Type B pancreatic cell (in vitro differentiated cells): ENCODE measurements at regions not wholly inside any gene's neighbourhood (a gene's known extent, or its start where the extent isn't known, plus 50 kb on each side); places are given as distances from the start of the nearest gene placed in this dataset.

Experiments used
- DNase-seq: peaks from one replicate; pipeline ENCODE4 v3.0.0; 2021; ENCODE audit warnings: mixed read lengths; ENCODE audit not compliant: unreplicated experiment; ENCODE audit errors: extremely low spot score
- H3K27ac Mint-ChIP-seq: 2 replicates; pipeline ENCODE4 v1.8.0; 2021; ENCODE audit warnings: mild to moderate bottlenecking, mixed read lengths
- H3K27me3 Mint-ChIP-seq: 2 replicates; pipeline ENCODE4 v1.8.0; 2021; ENCODE audit warnings: mixed read lengths
- H3K36me3 Mint-ChIP-seq: 2 replicates; pipeline ENCODE4 v1.8.0; 2021; ENCODE audit warnings: mixed read lengths
- H3K4me1 Mint-ChIP-seq: one replicate; pipeline ENCODE4 v1.8.0; 2021; ENCODE audit warnings: mixed read lengths; ENCODE audit not compliant: unreplicated experiment
- H3K4me3 Mint-ChIP-seq: 2 replicates; pipeline ENCODE4 v1.8.0; 2021; ENCODE audit warnings: mild to moderate bottlenecking, mixed read lengths
- H3K9me3 Mint-ChIP-seq: 2 replicates; pipeline ENCODE4 v1.8.0; 2021; ENCODE audit warnings: mixed read lengths
- CTCF ChIP-seq: fragments of 200-600 bp; sonication (generic); conservative IDR thresholded peaks from 2 replicates; pipeline ENCODE4 v1.5.0; 2021; ENCODE audit warnings: antibody characterized with exemption, mild to moderate bottlenecking

GRCh38 chr1:215487466-215487865 is 79.6 kb upstream of the KCTD3 start:
- Mint-ChIP-seq H3K27me3 (peaks cover 4% of the 10 kb centered on the region), H3K4me3 (no peak overlapping the region), H3K9me3 (peaks cover 13% of the 10 kb centered on the region), H3K4me1 (peaks cover 11% of the 10 kb centered on the region), H3K36me3 (no peaks in the 10 kb centered on the region), H3K27ac (no peak overlapping the region)
- DNase-seq = no peak
- no peak for TF ChIP-seq CTCF

DNA sequence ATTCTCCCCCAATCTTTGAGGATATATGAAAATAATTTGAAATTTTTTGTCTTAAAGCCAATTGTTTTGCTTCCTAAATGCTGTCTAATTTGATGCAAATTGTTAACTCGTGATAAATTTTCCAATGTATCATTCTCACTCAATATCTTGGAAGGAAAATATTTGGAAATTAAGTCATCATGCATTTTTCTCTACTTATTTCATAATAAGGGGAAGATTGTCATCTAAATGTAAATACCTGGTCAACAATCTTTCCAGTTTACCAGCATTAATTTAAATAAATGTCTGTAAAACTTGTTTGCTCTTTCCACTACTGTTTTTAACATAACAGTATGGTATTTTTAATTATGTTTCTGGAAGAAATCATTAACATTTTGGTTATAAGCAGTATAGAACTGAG is 78.3 kb upstream of the KCTD3 start:
- Mint-ChIP-seq H3K36me3 (no peaks in the 10 kb centered on the region), H3K27me3 (peaks cover 4% of the 10 kb centered on the region), H3K4me1 (peaks cover 11% of the 10 kb centered on the region), H3K4me3 (no peak overlapping the region), H3K27ac (no peak overlapping the region), H3K9me3 (peaks cover 19% of the 10 kb centered on the region)
- TF ChIP-seq CTCF = no peak
- DNase-seq = no peak

DNA sequence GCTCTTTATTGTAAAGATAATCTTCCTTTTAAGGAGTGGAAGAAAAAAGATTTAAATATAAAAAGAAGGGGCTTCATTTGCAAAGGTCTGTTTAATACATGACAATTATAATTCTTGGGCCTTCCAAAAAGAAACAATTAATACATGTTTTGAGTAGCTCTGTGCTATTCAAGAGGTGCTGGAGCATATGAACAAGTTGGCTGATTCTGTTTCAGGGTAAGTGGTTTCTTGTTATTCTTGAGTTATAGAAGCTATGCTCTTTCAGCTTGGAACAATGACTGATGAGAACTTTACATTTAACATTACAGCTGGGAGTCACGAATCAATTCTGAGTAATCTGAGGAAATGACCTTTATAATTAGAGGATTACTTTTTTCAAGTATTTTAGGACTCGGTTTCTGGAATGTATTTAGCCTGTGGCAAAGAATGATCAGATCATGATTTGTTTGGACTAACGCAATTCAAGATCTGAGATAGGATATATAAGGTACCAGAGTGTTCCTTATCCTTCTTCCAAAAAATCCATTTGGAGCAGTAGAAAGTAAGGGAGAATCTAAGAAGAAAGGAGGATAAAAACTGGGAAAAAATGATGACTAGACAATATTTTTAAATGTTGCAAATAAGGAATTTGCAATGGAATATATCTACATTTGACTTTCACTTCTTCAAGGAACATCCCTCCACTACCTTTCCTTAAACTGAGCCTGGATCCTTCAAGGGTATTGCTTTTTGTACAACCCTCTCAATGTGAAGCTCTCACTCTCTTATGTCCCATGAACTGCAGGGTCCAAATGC is 77.1 kb upstream of the KCTD3 start:
- peaks cover 19% of the 10 kb centered on the region for H3K9me3 Mint-ChIP-seq
- no peak overlapping the region for H3K27ac Mint-ChIP-seq
- no peak for DNase-seq
- no peak for TF ChIP-seq CTCF
- no peaks in the 10 kb centered on the region for H3K36me3 Mint-ChIP-seq
- H3K27me3 Mint-ChIP-seq = peaks cover 4% of the 10 kb centered on the region
- no peak overlapping the region for H3K4me3 Mint-ChIP-seq
- H3K4me1 Mint-ChIP-seq = peaks cover 4% of the 10 kb centered on the region

DNA sequence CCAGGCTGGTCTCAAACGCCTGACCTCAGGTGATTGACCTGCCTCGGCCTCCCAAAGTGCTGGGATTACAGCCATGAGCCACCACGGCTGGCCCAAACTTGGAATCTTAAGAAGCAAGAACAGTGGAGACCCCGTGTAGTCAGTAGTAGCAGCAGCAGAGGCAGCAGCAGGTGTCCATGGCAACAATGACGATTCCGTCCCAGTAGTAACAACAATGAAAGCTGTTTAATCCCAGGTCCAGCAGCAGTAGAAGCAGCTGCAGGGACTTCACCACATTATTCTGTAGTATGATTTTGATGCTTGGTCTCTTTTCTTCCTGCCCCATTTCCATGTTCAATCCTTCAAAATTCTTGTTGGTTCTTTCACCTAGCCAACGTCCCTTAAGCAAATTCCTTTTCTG is 69.6 kb upstream of the KCTD3 start:
- DNase-seq = no peak
- Mint-ChIP-seq H3K4me3 (no peak overlapping the region), H3K36me3 (no peaks in the 10 kb centered on the region), H3K4me1 (no peaks in the 10 kb centered on the region), H3K9me3 (peaks cover 6% of the 10 kb centered on the region), H3K27ac (no peak overlapping the region), H3K27me3 (no peaks in the 10 kb centered on the region)
- no peak for TF ChIP-seq CTCF

DNA sequence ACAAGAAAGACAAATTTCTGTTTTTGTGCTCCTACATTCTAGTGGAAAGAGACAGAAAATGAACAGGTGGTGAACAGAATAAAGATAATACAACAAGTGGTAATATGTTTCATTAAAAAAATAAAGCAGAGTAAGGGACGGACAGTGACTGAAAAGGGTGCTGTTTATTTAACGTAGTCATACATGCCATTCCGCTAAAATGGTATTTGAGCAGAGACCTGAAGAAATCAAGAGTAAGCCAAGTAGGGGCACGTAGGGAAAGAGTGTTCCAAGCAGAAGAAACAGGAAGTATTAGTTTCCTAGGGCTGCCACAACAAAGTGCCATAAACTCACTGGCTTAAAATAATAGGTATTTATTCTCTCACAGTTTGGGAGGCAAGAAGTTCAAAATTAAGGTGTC is 65.6 kb upstream of the KCTD3 start:
- no peaks in the 10 kb centered on the region for H3K27me3 Mint-ChIP-seq
- no peak for DNase-seq
- H3K36me3 Mint-ChIP-seq = no peaks in the 10 kb centered on the region
- H3K9me3 Mint-ChIP-seq = no peaks in the 10 kb centered on the region
- H3K4me1 Mint-ChIP-seq = no peaks in the 10 kb centered on the region
- no peak overlapping the region for H3K27ac Mint-ChIP-seq
- H3K4me3 Mint-ChIP-seq = no peak overlapping the region
- TF ChIP-seq CTCF = no peak
